GM21381 (cell line): ENCODE measurements at regions not wholly inside any gene's neighbourhood (a gene's known extent, or its start where the extent isn't known, plus 50 kb on each side); places are given as distances from the start of the nearest gene placed in this dataset.
"Not testable (repeated sequence)": the region's sequence is repeated elsewhere in the genome, so short reads cannot be mapped to it uniquely, and the experiment has no call there.

ENCODE experiments used
- ATAC-seq: cut with Tn5 transposase; IDR thresholded peaks from one replicate; pipeline ENCODE4 v1.9.1; 2021; ENCODE audit warnings: mild to moderate bottlenecking, moderate library complexity; ENCODE audit not compliant: unreplicated experiment

DNA sequence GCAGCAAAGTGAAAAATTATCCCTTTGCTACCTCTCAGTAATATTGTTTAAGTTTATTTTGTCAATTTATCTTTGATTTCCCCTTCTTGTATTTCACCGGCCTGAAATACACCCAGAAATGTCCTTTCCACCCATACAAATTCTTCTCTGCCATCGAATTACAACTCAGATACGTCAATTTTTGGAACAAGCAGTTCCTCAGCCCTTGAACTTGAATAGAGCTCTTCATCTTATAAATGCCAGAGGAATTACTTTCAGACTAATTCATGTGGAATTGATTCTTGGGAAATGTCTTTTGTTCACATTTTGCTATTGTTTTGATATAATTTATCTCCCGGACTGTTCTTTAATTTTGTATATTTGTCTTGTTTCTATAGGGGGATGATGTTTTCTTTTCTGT is 1359.3 kb upstream of the MIR17HG start:
- ATAC-seq: no peak

DNA sequence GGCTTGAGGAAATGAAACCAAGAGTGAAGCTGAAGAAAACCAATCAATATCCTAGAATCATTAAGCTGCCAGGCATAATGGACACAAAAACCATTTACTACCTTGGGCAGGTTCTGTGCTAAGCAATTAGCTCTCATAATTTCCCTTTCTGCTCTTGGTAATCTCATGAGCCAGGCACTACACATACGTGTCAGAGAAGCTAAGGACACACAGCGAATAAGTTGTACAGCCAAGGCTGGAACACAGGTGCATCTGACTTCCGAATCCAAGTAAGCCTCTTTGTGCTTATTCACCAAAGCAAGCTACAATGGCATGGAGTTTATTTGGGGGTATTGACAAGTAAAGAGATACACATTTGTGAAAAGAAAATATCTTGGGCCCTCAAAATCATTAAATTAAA is 1343.9 kb upstream of the MIR17HG start:
- ATAC-seq: no peak

DNA sequence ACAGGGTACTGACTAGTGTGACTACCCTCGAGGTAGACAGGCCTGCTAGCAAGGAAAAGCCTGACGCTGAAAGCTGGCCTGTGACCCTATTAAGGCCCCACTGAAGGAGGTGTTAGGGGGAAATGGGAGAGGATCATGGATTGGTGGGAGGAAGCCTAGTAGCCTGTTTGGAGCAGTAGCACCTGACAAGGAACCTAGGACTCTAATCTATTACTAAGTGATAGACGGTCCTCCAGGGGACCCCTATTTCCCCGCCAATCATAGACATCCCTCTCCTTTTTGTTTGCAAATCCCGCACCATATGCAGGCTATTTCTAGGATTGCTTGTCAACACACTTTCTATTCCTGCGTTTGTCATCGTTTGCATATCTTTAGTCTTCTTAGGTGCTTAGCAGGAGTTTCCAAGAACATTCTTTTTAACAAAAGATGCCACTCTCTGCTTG is 1338.8 kb upstream of the MIR17HG start:
- no peak for ATAC-seq

DNA sequence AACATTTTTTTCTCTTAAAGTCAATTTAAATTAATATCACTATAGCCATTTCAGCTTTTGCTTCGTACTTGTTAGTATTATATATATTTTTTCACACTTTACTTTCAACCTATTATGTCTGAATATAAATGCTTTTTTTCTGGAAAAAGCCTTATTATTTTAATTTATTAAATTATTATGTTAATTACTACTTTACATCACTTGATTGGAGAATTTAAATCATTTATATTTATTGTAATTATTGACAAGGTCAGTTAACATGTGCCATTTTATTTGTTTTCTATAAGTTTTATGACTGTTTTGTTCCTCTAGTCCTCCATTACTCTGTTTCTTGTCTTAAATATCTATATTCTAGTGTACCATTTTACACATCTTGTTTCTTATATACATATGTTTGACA is 1333.4 kb upstream of the MIR17HG start:
- ATAC-seq: no peak

DNA sequence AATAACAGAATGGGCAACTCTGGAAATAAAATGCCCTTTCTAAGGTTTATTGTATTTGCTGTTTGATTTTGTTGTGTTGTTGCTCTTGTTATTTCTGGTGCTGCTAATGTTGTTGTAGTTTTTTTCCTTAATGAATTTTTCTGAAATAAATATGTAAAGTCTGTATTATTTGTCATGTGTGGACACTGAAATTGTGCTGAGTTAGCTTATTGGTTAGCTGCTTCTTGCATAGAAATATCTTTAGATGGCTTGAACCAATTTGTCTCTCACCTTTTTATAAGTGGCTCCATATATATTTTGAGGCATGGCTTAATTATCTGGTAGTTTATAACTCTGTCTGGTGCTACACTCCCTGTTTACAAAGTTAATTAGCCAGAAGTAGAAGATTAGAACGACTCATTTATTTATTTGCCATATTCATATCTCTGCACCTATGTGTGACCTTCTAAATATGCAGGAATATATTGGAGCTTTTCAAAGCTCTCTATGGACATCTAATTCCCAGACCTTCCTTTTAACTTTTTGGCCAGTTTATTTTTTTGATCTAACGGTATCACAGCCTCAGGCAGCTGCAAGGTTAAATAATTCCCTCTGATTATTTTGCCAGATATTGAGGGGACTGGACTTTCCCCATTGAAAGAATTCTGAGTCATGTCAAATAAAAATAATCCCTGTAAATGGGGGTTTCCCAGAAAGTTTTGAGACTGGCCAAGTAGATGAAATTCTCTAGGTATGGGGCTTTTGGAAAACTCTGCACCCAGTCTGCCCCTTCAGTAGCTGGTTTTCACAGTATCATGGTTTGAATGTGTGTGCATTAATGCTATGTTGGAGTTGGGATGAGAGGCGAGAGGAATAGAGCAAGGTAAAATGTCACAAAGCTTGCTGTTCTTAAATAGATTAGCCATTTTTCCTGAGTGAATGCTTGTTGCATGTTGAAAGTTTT is 1331.7 kb upstream of the MIR17HG start:
- ATAC-seq: no peak

DNA sequence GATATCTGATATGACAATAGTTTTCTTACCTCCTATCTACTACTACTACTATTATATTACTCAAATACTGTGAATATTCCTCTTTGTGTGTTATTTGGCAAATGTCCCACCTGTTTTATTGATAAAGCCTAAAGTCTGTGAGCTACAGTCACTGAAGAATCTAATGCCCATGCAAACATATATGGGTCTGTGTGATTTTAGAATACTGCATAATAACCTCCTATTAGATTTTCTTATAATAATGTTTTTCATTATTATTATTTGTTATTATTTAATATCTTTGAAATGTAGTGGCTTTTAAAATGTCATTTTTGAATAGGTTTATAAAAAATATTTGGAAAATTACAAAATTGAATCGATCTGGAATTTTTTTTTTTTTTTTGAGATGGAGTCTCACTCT is 1330.8 kb upstream of the MIR17HG start:
- no peak for ATAC-seq

DNA sequence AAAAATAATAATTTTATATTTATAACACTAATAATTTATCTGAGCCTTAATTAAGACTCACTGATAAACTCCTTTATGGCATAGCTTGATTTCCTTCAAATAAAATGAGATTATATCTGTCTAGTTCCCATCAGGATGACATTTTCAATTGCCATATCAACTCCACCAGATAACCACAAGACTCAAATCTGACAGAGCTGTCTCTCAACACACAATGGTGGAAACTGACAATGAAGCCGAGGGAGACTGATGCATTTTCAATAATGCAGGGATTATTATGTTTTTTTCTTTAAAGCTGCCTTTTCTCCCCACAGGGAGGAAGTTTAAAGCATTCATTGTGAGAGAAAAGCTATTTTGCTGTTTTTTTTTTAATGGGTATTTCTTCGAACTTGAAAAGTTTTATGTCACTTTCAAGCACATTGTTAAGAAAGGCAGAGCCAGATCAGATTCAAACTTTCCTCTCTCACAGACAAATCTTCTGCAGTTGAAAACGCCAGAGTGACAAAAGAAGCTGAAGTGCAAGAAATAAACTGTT is 1326.9 kb upstream of the MIR17HG start:
- ATAC-seq: no peak

DNA sequence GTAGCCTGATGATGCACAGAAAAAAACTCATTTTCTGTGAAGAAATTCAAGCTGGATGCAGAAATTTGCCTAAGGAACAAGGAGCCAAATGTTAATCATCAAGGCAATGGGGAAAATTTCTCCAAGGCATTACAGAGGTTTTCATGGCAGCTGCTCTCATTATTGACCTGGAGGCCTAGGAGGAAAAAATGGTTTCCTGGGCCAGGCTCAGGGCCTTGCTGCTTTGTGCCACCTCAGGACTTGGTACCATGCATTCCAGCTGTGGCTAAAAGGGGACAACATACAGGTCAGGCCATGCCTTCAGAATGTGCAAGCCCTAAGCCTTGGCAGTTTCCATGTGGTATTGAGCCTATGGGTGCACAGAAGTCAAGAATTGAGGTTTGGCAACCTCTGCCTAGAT is 1320.1 kb upstream of the MIR17HG start:
- ATAC-seq: no peak

DNA sequence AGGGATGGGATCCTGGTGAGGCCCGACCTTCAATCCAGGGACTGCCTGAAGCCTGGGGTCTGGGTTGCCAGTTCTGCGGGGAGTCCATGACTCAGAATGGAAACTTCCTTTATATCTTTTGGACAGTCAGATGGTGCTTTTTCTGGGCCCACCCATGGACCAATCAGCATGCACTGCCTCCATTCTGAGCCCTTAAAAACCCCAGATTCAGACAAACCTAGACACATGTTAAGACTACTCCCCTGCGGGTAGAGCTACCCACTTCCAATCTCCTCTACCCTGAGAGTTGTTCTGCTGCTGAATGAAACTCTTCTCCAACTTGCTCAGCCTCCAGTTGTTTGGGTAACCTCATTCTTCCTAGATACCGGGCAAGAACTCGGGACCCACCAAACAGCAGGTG is 1315.2 kb upstream of the MIR17HG start:
- ATAC-seq: no peak

DNA sequence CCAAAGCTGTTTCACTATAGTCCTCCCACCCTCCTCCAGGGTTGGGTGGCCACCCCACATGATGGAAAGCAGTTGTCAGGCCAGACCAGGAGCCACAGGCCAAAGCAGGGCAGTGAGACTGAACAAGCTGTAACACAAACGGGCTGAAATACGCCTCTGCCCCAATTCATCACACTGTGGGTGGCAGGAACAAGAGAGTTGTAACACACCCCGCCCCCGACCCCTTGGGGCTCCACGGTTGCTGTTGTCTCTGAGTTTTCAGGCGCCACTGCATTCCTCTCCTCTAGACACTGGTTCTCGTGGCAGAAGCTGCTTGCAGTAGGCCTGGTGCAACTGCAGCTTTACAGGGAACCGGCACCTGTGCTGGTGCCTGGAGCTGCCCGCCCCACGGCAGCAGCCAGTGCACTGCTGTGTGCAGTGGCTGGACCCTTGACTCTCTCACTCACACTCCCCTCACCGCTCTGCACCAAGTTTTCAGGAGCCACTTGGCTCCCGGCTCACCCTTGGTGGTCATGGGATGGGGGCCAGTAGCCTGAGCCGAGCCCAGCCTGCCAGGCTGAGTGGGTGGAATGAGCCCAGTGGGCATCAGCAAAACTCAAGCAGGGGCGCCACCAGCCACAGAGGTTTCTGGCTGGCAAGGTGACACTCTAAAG is 1314.5 kb upstream of the MIR17HG start:
- no peak for ATAC-seq

DNA sequence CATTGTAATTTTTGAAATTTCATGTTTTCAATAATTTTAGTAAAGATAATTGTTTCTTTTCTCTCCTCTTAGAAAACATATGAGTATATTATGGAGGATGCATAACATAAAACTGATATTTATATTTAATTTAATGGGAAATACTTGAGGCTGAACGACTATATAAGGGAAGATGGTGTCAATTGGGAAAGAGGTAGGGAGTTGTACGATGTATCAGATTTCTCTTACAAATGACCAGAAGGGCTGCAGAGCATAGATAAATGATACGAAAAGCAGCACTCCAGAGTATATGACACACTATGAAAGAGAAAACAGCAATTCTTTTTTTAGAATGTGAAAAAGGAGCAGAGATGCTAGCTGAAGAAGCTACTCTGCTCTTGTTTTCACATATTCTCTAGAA is 1308.0 kb upstream of the MIR17HG start:
- ATAC-seq: no peak

DNA sequence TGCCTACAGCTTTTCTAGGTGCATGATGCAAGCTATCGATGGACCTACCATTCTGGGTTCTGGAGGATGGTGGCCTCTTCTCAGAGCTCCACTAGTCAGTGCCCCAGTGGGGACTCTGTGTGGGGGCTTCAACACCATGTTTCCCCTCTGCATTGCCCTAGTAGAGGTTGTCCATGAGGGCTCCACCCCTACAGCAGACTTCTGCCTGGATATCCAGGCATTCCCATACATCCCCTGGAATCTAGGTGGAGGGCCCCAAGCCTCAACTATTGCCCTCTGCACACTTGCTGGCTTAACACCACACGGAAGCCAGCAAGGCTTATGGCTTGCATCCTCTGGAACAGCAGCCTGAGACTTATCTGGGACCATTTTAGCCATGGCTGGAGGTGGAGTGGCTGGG is 1299.9 kb upstream of the MIR17HG start:
- no peak for ATAC-seq

DNA sequence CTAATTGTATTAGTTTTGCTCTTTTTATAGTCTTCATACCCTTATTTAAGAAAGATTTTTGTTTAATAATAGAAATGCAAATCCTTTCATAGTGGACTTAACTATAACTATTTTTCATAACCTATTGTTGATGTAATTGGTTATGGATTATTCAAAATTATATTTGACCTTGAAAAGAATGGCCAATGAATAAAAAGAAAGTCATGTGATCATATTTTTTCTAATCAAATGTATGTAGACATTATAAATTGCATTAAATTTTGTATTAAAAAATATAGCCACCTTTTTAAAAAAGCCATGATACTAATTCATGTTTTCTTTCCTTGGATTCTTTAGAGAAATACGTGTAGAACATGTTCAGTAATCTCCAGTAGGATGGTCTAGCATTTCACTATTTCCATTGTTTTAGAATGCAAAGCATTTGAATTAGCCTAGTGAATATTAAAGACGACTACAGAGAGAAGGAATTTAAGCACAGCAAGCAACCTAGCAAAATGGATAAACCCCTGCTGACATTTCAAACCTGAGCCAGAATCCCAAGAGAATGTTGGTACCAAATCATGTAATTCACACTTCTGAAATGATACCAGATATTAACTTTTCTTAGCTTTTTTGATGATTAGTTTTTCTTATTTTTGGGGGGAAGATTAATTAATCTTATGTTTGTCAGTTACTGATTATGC is 1297.4 kb upstream of the MIR17HG start:
- ATAC-seq: no peak

DNA sequence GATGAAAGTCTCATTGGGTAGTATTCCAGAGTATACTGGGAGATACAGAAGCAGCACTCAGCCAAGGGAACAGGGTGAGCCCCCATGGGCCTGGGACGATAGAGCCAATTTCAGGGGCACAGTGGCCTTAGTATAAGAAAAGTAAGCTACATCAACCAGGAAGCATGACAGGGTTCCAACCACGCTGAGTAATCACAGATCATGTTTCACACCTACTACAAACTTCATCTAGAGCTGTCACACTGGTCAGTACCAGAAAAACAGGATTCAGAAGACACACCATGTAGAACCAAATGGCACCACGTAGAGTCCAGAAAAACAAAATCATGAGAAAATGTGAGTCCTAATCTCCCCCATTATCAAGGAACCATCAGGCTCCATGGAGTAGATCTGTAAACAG is 1292.4 kb upstream of the MIR17HG start:
- no peak for ATAC-seq

DNA sequence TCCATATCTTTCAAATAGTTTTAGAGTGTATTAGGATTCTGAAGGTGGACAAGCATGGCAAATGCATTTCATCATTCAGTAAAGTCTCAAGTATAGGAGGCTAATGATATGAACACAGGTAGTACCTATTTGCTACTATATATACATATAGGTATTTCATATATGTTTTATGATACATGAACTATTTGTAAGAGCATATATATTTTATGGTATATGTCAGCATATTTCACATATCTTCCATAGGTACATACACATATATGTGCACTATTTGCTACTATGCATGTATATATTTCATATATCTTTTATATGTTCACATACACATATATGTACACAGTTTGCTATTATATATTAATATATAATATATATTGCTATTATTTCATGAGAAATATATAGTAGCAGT is 1291.7 kb upstream of the MIR17HG start:
- ATAC-seq: no peak

DNA sequence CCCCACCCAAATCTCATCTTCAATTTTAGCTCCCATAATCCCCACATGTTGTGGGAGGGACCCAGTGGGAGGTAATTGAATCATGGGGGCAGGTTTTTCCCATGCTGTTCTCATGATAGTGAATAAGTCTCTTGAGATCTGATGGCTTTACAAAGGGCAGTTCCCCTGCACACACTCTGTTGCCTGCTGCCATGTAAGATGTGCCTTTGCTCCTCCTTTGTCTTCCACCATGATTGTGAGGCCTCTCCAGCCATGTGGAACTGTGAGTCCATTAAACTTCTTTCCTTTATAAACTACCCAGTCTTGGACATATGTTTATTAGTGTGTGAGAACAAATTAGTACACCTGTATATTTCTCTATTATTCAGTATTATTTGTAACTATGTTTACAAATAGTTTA is 1283.3 kb upstream of the MIR17HG start:
- not testable (repeated sequence) for ATAC-seq

DNA sequence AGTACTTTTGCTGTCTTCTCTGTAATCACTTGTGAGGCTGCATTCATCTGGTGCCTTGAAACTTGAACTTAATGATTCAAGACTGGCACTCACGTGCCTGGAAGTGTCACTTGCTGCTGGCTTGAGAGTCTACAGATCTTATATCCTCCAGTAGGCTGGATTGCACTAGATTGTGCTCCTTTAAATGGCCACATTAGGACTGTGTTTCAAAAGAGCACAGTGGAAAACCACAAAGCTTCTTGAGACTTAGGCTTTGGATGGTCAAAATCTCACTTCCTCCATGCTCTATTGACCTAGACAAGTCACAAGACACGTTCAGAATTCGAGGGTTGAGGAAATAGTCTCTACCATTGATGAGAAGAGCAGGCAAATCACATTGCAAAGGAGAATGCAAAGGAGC is 1278.8 kb upstream of the MIR17HG start:
- no peak for ATAC-seq

DNA sequence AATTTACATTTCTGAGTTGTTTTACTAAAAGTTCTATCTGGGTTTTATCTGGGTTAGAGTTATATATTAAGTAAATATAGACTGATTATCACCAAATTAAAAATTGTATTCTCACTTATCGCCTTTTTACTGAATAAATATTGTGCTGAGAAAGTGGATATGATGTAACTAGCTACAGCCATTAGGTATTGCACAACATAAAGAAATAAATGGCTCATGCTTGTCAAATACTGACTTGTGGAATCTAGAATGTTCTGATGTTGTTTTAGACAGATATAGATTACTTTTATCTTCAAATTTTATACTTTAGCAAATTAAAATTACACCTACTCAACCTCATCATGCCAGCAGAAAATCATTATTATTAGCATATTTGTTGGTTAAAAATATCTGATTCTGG is 1277.1 kb upstream of the MIR17HG start:
- no peak for ATAC-seq

DNA sequence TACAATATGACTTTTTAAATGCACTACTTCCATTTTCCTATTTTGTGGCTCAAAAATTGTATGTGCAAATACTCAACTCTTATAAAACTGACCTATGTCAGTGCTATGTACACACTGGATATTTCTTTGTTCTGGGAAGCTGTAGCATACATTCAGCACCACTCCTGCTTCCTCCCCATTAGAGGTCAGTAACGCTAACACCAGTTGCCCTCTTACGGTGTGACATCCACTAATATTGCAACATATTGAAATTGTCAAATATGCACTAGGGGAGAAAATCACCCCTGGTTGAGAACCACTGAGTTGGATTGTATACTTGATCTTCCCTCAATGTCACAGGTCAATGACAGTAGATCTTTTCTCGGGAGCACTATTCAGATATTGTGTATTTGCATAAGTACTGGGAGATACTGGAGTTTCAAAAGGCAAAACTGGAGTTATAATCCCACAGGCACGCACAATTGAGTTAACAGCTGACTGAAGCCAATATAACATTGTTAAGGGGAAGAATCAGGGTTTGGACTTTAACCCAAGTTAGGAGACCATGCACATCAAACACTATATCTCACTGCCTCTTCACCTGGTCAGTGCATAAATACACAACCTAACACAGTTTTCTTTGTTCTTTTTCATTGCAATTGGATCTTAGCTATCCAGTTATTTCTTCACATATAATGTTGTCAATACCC is 1276.5 kb upstream of the MIR17HG start:
- no peak for ATAC-seq

DNA sequence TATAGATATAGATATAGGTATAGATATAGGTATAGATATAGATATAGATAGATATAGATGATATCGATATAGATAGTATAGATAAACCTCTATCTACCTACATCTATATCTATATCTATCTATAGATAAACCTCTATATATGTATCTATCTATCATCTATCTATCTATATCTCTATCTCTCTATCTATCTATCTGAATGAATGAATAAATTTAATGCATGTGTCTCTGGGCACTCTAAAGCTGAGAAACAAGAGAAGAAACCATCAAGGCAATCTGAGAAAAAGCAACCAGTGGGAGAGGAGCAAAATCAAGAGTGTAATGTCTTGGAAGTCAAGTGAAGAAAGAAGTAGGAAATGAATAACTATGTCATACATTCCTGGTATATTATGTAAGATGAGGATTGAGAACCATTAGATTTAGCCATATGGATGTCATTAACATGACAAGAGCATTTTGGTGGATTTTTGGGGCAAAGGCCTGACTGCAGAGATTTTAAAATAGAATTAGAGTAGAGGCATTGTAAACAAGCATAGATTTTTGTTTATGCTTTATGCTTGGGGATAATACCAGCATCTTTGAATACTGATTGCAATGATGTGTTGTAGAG is 1262.7 kb upstream of the MIR17HG start:
- ATAC-seq: no peak

DNA sequence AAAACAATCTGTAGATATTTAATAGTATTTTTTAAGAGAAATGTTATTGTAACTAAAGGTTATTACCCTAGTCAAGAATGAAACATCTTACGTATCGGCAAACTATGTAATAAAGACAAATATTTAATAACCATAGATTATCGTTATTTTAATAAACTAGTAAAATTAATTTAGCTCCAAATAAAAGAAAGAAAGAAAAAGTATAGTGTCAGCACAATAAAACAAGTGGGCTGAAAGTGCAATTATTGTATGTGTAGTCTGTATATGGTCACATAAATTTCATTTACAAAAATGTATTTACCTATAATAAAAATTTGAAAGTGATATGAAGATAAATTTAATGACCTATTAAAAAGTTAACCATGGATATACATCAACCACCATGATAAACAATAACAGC is 1258.4 kb upstream of the MIR17HG start:
- ATAC-seq: no peak
